NCI-H460 (cell line): ENCODE measurements at regions not wholly inside any gene's neighbourhood (a gene's known extent, or its start where the extent isn't known, plus 50 kb on each side); places are given as distances from the start of the nearest gene placed in this dataset.
"Not testable (repeated sequence)": the region's sequence is repeated elsewhere in the genome, so short reads cannot be mapped to it uniquely, and the experiment has no call there.

Experiments used
- DNase-seq: peaks from one replicate; pipeline ENCODE4 v3.0.0-alpha.2; 2016; ENCODE audit warnings: low read depth; ENCODE audit errors: extremely low read depth

DNA sequence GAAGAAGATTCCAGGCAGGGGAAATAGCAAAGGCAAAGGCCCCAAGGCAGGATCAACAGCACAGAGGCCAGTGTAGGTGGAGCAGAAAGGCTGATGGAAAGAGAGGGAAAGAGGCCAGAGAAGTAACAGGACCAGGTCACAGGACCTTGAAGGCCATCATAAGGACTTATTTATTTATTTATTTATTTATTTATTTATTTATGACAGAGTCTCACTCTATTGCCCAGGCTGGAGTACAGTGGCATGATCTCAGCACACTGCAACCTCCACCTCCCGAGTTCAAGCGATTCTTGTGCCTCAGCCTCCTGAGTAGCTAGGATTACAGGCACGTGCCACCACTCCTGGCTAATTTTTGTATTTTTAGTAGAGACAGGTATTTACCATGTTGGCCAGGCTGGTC is 731.1 kb downstream of the MAFB start:
- DNase-seq: not testable (repeated sequence)

DNA sequence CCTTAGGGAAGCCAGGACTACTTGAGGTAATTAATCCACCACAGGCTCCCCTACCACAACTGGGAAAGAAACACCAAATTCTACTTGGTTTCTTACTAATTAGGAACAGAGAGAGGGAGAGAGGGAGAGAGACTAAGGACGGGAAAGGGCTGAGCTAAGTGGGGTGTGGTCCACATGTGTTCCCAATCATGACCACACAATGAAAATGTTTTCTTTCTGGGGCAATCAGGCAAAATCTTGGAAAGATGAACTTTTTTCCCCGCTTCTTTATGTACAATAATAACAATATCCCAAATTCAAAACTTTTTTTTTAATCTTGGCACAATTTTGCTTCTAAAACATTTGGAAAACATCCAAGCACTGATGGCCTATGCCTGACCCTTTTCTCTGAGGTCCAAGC is 734.4 kb downstream of the MAFB start:
- no peak for DNase-seq

DNA sequence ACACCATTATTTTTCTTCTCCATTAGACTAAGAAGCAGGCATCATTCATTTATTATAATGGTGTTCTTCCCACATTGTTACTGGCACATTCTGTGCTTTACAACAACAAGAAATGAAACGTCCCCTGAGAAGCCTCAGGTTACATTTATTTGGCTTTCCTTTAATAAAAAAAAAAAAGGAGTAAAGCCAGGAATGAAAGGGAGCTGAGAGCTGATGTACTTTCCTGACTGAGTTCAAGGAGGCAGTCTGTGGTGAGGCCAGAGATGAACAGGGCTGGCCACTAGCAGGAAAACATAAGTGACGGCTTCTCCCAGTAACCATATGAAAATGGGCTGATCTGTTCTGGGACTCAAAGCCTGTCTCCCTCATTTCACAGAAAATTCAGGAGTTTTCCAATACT is 742.1 kb downstream of the MAFB start:
- DNase-seq: no peak

DNA sequence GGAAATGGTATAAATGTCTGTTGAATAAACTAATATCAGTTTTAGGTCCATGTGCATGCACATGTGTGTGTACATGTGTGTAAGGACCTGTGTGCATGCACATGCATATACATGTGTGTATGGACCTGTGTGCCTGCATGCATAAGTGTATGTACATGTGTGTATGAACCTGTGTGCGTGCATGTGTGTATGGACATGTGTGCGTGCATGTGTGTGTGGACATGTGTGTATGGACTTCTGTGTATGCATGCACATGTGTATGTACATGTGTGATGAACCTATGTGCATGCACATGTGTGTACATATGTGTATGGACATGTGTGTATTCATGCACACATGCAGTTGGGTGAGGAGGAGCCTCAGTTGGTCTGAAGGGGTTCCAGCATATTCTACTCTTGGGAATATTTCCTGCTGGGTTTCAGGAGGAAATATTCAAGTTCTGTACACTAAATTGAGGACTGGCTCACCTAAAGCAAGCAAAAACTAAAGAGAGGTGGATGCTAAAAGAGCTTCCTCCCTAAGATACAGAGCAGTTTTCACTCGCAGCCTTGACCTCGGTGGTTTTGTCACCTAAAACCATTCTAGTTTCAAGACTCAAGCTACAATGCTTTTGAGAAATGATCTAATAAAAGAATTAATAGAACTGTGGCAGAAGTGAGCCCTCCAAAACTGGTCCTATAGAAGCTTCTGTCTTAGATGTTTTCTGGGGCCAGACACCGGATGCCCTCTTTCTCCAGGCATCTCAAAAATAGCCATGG is 742.8 kb downstream of the MAFB start:
- DNase-seq: no peak

DNA sequence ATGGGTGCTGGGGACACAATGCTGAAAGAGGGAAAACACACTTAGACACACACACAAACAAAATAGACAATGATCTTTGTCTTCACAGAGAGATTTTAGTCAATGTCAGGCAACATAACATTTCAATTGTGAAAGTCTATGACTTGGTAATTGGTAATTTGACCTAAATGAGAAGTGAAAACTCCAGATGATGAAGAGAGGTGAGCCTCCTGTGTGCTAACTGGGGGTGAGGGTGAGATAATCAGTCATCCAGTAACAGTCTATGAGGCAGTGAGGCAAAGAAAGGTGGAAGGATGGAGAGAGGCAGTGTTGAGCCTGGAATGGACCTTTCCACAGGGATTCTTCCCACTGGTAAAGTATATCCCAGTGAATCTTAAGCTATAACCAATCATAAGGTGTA is 744.2 kb downstream of the MAFB start:
- DNase-seq: no peak

DNA sequence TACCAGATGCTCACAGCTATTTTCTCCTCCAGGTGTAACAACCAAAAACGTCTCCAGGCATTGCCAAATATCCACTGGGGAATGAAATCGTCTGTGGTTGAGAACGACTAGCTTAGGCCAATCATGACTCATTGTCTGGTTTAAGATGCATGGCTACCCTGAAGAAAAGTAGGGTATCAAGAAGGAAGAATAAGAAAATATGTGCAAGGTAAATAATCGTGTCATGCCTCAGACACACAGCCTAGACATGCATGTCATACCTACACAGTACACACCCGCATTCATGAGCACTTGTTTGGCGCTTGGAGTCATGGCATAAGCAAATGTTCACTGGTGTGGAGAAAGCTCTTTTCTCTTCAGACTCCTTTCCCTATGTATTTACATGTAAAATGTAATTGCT is 745.7 kb downstream of the MAFB start:
- no peak for DNase-seq

DNA sequence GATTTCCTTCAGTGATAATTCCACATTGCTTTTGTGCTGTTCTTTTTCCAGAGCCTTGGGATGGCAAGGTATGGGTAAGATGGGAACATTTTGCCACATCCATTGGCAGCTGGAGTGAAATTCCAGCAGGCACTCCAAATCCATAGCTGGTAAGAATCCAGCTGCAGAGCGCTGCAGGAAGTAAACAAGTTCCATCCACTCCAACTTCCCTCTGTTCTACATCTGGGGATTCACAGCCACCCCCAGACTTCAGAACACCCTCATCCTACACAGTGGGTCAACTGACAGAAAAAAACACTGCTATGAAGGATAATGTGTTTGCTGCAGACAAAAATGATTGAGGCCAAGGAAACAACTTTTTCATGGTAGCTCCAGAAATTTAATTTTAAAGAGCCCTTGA is 747.8 kb downstream of the MAFB start:
- DNase-seq: no peak

DNA sequence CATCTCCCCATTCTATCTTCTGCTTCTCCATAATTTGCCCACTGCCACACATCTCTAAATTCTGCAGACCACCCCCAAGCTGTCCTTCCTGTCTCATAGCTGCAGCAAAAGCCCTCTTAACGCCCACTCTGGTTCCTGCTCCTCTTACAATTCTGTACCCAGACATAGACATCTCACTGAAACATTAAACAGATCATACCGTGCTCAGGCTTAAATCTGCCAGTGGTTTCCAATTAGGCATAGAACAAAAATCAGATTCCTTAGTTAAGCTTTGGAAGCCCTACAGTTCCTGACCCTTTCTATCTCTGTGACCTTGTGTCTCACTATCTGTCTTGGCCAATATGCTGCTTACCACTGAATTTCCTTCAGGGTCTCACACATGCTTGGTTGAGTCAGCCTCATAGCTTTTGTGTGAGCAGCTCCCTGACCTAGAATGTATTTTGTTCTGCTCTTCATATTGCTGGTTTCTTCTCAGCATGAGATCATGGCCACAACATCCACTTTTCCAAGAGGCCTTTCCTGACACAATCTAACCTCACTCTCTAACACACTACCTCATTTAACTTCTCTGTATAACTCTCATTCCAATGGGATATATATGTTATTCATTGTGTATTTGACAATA is 749.7 kb downstream of the MAFB start:
- no peak for DNase-seq

DNA sequence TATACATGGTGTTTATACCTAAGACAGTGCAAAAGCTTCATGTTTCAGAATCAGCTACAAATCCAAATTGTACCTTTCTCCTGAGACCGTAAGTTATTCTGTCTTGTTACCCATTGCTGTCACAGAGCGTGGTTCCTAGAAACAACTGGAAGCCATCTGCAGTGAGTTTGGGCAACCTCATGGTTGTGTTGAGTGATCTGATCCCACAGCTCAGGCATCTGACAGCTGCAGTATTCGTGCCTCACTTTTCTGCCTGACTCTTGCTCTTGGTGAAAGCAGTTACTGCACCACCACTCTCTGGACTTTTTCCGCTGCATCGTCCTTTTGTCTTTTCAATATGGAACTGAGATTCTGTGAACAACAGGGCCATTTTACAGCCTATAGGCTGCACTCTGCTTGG is 752.6 kb downstream of the MAFB start:
- no peak for DNase-seq

DNA sequence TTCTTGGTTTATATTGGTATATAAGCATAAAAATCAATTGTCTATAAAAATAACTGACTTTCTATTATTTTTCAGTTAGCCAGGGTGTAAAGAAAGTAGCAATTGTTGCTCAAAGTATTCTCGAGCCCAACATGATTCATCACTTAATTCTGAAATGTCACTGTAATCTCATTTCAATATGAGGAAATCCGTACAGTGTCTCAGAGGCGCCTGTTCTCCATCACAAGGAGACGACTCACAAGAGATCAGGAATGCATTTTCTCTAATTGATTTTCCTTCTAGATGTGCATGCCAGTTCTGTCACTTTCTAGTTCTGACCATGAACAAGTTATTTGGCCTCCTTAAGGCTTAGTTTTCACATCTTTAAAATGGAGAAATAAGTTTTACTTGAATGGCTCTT is 753.1 kb downstream of the MAFB start:
- DNase-seq: no peak

DNA sequence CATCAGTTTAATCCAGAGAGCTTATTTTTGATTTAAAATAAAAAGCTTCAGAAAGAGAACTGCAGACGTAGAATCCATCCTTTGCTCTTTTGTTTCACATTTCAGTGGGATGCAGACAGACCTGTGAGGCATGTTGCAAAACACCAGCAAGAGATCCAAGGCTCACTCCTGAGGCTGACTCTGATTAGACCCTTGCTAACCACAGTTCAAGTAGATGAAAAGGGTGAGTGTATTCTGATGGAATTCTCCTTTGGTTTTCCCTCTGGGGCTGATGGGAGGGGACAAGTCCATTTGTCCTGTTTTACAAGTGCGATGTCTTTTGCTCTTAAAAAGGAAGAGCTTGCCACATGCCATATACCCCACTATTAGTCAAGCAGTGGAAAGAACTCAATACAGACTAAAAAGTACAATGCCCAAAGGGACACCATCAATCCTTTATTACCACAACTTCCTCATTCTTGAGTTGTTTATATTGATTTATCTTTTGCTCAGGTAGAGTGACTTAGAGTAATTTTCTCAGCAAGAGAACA is 772.7 kb downstream of the MAFB start:
- DNase-seq: no peak

DNA sequence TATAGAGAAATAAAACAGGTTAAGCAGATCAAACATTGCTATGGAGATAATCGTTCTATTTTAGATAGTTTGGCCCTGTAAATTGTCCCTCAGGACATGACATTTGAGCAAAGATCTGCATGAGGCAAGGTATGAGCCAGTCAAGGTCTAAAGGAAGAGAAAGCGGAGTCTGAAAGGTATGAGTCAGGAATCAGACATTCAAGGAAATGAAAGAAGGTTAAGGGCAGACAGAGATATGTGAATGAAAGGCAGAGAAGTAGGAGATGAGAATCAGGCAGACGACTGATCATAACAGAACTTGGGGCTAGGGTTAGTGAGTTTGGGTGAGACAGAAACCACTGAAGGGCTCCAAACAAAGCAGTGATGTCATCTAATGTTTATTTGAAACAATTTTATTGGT is 775.8 kb downstream of the MAFB start:
- DNase-seq: no peak

DNA sequence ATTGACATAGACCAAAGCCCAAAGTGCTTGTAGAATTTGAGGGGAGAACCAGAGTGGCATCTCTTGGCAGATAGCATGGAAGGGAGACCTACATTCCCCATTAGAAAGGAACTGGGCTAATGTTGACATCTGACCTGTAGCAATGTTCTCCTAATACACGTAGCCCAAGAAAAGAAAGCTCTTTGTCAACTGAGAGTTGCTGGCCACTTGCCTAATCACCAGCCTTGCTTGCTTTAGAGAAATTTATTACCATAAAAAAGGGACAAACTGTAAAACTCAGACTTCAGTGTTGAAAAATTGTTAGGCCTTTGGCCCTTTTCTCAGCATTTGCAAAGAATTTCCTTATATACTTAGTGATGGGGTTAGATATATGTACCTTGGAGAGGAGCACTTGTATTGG is 777.5 kb downstream of the MAFB start:
- no peak for DNase-seq

DNA sequence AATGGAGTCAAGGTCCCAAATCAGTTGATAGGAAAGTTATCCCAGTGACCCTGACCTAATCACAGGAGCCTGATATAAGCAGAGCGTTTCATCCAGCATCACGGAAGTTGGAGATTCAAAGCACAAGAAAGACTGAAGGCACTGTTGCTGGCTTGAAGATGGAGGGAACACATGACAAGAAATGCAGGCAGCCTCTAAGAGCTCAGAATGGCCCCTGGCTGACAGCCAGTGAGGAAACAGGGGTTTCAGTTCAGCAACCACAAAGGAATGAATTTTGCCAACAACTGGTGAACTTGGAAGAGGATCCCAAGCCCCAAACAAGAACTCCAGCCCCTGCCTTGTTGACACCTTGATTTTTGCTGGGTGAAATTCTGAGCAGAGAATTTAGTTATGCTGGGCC is 778.5 kb downstream of the MAFB start:
- no peak for DNase-seq

DNA sequence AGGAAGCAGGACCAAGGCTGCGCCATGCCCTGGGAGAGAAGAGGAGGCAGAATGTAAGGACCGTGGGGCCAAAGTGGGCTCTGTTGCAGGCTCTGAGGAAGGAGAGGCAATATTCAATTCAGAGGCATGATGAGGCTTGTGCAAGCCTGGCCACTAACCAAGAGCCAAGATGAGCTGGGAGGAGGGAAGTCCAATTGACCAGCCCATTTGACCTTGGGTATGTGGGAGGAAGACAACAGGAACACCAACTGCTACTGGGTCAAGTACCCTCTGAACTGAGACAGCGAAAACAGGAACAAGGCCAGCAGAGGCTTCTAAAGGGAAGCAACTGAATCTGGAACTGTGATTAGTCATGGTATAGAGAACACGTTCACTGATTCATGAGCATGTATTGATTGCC is 779.6 kb downstream of the MAFB start:
- DNase-seq: no peak

DNA sequence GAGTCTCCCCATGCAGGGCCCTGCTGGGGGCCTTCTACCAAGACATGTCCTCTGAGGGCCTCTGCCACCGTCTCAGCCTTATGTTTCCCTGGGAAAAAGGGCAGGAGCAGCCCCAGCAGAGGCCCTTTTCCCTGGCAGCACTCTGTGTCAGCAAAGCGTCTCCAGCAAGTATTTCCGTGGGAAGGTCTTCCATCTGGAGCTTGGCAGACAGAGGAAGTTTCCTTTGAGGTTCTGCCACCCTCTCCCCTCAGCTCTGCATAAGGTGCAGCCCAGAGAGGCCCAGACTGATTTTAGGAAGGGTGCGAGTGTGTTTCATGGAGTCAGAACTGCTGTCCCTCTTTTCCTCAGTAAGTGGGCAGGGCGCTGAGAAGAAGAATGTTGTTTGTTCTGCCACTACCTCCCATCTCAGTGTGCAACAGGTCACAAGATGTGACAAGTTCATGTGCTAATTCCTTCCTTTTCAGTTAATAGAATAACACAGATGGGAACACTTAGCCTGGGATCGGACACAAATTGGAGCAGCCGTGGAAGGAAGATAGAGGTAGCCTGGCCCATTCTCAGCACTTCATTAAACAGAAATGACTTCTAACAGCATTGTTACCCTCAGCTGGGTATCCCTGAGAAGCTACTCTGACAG is 784.4 kb downstream of the MAFB start:
- no peak for DNase-seq

DNA sequence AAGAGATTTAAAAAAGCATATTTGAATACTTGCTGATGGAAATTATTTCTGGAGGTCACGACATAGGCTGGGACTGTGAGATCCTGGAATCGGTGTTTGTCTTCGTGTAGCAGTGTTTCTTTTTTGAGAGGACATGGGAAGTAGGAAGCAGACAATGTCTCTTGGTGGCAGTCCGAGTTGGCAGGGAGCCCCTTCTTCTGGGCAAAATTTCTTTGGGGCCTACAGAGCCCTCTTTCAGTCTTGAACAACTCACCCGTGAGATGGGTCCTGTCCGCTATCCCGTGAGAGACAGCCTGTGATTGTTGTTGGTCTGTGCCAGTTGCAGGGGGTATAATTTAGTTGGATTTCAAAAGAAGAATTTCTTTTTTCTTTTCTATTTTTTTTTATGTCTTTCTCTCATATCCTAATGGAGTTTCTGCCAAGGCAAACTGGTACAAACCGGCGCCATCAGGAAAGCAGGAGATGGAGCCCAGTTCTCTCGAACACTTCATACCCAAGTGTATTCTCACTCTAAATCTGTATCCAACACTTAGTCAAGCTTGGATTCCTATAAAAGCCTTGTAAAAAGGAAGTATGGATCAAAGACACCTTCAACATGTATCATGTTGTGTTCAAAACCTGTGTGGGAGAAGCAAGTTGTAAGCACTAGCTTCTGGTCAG is 785.1 kb downstream of the MAFB start:
- no peak for DNase-seq

DNA sequence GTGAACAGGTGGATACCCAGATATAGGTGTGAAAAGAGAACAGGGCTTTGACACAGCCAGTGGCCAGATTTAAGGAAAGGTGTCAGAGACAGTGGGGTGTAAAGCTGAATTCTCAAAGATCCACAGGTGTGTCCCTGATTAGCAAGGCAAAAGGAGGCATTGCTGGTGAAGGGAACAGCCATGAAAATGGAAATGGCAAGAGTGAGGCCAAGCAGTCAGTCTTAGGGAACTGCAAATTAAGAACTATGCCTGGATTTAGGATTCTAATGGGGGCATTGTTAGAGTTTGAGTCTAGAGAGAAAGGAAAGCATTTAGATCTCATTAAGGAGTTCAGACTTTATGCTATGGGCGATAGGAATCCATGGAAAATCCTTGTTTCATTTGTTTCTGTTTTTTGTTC is 789.2 kb downstream of the MAFB start:
- no peak for DNase-seq

DNA sequence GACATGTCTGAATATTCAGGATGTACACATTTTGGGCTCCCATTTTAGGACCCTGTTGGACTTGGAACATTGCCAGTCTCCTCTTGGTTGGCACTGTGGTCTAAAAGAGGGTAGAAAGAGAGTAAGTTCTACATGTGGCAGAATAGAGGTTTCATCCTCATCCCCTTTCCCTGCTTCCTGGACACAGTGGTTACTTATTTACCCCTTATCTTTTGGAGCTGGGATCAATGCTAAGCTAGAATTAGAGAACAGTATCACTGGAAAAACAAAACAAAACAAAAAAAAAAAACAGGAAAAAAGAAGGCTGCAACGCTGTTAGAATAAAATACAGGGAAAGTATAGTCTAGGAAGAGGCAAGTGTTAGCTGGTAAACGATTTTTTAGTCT is 790.6 kb downstream of the MAFB start:
- DNase-seq: no peak

DNA sequence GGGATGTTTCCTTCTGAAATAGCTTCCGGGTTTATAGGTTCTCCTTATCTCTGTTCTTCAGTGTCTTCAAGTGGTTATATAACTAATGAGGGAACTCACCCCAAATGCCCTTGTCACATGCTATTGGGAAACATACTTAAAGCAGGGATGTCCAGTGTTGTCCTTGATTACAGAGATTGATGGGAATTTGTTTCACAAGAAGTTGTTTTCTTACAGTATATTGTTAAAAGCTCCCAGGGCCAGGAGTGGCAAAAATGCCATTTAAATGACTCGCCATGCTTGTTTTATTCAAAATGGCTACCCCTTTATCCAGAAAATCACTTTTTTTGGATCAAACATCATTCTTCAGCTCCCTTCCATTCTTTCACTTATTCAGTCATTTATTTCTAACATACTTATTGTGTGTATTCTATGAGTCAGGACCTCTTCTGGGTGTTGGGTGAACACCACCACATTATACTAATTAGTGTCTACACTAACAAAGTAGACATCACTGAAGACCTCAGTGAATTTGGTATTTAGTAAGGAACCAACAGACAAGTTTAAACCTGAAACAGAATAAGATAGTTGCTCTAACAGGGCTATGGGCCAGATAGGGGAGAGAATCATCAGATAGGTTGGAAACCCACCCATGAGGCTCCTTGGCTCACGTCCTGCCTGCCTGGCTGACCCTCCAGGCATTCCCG is 791.1 kb downstream of the MAFB start:
- no peak for DNase-seq

DNA sequence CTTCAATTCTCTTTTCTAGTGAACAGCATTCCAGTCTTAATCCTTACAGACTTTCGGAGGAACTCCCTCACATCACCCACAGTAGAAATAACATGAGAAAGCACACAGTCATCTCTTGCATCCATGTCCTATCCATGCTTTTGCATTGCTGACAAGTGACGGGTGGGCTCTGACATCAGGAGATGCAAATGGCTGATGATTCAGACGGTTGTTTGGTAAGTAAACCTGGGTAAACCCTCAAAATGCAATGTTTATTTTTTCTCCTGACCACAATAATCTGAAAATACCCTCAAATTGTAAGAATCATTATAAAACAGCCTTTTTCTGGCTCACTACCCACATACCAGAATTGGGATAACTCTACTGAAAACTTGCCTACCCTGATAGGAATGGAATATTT is 792.0 kb downstream of the MAFB start:
- no peak for DNase-seq
